HG03432 (cell line): ENCODE measurements at regions not wholly inside any gene's neighbourhood (a gene's known extent, or its start where the extent isn't known, plus 50 kb on each side); places are given as distances from the start of the nearest gene placed in this dataset.
"Not testable (repeated sequence)": the region's sequence is repeated elsewhere in the genome, so short reads cannot be mapped to it uniquely, and the experiment has no call there.

ENCODE experiments used
- ATAC-seq: cut with Tn5 transposase; IDR thresholded peaks from one replicate; pipeline ENCODE4 v1.9.1; 2021; ENCODE audit warnings: mild to moderate bottlenecking, moderate library complexity; ENCODE audit not compliant: unreplicated experiment

DNA sequence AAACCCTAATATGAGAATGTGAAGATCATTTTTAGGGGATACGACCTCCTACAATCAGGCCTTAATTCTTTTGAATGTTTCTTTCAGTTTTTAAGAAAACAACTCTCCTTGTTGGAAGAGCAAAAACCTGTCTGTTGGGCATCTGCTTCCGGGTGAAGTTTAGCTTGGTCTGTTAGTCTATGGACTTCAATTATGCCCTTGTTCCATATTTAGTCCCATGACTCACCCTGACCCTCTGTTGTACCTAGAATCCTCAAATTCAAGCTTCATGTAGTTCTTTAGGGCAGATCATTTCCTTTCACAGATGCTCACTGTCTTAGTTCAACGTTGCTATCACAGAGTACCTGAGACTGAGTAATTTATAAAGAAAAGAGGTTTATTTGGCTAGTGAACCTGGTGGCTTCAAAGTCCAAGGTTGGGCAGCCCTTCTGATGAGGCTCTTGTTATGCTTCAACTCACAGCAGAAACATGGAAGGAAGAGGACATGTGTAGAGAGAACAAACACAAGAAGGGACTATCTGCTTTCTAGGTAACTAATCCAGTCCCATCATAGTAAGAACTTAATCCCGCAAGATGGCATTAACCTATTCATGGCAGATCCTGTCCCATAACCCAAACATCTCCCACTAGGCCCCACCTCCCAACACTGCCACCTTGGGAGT is 82.5 kb upstream of the SERPINE2 start:
- no peak for ATAC-seq

DNA sequence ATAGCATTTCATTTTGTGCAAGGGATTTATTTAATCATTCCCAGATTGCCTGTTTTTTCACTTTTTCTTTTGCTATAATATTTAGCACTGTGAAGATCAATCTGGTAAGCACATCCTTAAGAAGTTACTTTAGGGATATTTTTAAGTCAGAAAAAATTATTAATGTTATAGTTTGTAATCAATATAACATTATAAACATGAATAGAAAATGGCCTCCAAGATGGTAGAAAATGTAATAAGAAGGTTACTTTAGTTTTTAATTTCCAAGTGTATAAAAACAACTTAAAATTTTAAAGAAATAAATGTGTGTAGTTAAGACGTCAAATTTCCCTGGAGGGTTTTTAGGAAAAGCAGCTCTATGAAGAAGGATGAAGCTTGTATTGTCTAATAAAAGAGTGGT is 81.9 kb upstream of the SERPINE2 start:
- ATAC-seq: no peak

DNA sequence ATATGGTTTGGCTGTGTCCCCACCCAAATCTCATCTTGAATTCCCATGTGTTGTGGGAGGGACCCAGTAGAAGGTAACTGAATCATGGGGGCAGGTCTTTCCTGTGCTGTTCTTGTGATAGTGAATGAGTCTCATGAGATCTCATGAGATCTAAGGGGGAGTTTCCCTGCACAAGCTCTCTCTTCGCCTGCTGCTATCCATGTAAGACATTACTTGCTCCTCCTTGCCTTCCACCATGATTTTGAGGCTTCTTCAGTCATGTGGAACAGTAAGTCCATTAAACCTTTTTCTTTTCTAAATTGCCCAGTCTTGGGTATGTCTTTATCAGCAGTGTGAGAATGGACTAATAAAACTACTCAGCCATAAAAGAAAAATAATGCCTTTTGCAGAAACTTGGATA is 80.8 kb upstream of the SERPINE2 start:
- ATAC-seq: not testable (repeated sequence)

DNA sequence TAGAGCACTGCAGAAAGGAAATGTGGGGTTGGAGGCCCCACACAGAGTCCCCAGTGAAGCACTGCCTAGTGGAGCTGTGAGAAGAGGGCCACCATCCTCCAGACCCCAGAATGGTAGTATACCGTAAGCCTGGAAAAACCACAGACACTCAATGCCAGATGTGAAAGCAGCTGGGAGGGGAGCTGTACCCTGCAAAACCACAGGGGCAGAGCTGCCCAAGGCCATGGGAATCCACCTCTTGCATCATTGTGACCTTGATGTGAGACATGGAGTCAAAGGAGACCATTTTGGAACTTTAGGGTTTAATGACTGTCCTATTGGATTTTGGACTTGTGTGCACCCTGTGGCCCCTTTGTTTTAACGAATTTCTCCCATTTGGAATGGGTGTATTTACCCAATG is 75.3 kb upstream of the SERPINE2 start:
- ATAC-seq: no peak

DNA sequence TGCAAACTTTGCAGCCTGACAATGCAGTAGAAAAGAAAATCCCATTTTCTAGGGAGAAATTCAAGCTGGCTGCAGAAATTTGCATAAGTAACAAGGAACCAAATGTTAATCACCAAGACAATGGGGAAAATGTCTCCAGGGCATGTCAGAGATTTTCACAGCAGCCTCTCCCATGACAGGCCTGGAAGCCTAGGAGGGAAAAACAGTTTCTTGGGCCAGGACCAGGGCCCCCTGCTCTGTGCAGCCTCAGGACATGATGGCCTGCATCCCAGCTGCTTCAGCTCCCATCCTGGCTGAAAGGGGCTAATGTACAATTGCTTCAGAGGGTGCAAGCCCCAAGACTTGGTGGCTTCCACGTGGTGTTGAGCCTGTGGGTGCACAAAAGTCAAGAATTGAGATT is 74.8 kb upstream of the SERPINE2 start:
- not testable (repeated sequence) for ATAC-seq

DNA sequence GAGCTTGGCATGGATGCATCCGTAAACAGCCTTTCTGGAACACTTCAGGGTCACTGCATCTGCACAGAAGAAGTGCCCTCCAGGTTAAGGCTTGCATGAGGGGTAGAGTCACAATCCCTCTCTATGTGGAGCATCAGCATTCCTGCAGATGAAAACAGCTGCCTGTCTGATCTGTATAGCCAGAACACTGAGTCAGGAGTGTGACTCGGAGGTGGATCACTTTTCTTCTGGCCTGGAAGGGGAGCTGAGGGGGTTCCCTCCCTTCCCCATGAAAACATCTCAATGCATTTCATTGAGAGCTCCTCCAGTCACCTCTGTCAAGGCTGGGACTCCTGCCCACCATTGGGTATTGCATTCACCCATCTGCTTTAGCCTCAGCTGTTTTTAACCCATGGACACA is 72.5 kb upstream of the SERPINE2 start:
- no peak for ATAC-seq

DNA sequence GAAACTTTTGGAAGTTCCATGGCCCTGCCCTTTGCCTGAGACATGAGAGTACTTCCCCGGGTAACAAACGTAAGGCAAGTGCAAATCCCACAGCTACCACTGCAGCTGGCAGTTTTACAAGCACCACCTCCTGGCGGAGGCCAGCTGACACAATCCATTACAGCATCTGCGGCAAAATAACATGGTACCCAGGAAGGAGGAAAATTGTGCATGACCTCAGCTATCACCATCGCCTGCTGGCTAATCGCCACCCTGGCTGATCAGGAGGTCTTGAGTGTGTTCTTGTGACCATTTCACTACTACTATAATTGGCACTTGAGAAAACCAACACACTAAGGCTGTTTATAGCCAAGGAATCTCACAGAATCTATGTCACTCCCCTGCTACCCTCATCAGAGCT is 71.7 kb upstream of the SERPINE2 start:
- ATAC-seq: no peak

DNA sequence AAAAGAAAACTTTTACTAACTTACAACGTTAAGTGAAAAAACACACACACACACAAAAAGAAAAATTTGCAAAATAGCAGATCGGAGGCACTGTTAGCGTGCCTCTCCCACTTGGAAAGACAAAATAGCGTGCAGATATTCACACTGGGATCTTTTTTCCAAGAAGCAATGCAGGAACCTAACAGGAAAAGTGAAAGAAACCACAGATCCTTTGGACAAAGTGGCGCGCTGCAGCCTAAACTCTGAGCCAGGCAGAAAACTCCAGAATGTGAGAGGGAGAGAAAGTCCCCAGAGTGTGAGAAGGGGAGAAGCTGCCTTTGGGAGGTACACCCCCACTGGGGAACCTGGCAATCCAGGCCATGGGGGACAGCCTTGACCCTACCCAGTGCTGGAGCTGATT is 70.7 kb upstream of the SERPINE2 start:
- no peak for ATAC-seq

DNA sequence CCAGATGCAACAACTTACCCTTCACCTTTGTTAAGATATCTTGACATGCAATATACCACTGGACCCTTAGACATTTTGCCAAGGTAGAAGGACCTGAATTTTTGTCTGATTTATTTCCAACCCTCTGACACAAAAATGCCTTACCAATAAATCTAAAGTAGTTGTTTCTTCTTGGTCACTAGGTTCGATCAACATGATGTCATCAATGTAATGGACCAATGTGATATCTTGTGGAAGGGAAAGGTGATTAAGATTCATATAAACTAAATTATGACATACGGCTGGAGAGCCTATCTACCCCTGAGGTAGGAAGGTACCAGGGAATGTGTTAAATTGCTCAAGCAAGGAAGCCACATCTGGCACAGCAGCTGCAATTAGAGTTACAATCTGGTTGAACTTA is 67.7 kb upstream of the SERPINE2 start:
- ATAC-seq: no peak

DNA sequence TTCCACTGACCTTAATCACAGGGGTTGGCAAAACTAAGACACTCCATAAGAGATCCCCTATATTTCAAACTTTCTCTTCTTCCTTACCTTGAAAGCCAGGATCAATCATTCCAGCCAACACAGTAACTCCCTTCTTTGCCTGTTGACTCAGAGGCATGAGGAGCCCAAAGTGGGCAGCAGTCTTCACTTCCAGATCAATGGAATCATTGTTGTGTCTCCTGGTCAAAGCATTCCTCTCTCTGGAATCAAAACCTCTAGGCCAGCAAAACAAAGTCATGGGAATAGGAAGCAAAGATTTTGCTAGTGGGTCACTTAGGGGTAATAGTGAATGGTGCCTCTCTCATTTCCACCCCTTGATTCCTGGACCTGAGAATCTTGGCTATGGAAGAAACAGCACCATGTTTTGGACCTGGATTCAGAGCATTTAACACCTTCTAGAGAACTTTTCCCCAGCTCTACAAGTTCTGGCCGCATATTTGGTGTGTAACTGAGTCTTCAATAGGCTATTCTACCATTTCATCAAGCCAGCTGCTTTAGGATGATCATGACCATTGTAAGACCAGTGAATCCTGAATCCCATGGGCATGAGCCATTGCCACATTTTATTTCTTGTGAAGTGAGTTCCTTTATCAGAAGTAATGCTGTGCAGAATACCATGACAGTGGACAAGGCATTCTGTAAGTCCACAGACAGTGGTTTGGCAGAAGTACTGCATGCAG is 65.7 kb upstream of the SERPINE2 start:
- ATAC-seq: no peak

DNA sequence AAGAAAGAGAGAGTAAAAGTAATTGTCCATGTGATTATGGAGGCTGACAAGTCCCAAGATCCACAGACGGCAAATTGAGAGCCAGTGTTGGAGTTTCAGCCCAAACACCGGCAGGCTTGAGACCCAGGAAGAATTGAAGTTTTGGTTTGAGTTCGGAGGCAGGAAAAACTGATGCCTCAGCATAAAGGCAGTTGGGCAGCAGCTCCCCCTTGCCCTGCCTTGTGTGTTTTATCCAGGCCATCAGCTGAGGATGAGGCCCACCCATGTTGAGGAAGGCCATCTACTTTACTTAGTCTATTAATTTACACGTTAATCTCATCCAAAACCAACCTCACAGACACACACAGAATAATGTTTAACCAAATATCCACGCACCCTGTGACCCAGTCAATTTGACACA is 64.6 kb upstream of the SERPINE2 start:
- no peak for ATAC-seq

DNA sequence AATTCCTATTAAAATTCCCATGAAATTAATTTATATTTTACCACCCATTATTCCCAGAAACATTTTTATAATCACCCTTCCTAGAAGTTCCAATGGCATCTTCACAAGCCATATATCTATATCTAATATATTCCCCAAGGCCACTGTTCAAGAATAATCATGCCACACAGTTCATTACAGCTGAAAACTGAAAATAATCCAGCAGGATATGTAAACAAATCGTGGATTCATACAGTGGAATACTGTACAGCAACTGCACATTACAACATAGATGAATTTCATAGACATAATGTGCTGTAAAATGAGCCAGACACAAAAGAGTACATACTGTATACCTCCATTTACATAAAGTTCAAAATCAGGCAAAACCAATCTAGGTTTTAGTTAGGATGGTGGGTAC is 63.9 kb upstream of the SERPINE2 start:
- no peak for ATAC-seq

DNA sequence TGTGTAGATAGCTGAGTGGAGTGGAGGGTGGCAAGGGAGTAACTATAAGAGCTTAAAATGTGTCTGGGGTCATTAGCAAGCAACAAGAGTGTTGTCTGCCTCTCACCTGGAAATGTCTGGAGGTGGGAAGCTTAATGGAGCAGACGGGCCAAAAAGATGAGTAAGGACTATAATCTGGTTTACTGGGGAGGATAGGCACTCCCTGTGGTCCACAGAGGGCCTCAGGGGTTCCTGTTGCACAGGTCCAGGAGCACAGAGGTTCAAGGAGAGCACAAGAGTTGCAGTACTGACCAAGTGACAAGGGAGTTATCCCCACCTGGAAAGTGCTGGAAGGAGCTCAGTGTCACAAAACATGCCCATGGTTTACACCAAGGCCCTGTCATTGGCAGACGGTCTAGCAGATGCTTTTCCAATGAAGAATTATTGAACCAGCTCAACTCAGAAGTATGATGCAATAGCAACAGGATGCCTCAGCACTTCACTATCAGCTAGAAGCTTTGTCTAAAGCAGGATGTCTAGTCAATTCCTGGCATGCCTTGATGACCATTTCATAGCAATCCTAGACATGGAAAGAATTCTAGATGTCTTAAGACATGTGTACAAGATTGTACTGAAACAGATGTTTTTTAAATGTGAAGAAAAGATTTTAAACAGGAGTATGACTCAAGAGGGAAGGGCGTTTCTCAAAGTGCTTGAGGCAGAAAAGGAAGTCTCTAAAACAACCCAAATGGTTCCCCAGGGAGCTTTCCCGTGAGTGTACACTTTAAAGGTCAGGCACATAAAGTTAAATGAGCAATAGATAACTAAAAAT is 62.9 kb upstream of the SERPINE2 start:
- no peak for ATAC-seq

DNA sequence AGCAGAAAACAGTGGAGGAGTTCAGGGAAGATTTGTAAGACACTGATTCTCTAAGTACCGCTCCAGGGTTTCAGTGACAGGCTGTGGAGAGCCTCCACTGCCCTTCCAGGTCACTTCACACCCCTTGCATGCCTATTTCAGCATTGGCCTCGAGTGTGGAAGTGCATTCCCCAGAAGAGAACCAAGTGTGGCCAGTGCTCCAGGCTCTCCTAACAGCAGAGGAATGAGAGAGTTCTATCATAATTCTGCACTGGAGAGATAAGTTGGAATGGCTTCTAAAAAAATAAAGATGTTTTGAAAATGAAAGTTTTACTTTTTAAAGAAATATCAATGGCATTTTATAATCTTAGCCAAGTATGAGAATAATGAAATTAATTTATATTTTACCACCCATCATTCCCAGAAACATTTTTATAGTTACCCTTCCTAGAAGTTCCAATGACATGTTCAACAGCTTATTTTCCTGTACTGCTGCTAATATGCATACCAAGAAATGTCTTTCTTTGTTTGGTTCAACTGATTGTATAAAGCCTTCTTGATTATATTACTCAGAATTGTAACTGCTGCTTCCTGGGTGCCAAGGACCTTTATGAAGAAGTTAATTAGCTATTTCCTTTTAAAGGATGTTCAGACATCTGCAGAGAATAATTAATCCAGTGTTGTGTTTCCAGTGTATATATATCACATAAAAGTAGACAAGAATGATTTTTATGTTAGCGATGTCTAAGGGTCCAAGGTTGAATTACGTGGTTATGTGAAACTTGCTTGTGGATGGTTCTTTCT is 61.0 kb upstream of the SERPINE2 start:
- ATAC-seq: no peak

DNA sequence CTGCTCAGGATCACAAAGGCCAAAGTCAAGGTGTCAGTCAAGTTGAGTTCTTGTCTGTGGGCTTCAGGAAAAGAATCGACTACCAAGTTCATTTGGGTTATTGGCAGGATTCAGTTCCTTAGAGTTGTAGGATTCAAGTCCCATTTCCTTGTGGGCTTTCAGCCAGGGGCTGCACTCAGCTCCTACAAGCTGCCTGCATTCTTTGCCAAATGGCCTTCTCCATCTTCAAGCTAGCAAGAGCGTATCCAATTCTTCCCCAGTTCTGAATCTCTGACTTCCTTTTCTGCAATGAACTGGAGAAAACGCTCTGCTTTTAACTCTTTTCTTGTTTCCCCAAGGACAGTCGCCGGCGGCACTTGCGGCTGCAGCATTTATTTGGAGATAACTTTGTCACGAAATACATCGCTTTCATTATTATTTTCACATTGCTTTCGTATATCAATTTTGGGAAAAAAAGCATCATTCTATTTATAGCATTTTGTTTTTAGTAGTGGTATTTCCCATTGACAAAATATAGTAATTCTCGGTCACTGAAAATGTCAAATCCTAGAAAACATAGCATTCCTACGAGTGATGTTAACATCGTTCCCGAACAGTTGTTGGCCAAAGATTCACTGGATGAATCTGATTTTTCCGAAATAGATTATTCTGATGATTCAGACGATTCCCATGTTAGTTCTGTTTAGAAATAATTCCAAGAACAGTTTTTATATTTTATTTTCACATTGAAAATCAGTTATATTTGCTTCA is 59.6 kb upstream of the SERPINE2 start:
- no peak for ATAC-seq

DNA sequence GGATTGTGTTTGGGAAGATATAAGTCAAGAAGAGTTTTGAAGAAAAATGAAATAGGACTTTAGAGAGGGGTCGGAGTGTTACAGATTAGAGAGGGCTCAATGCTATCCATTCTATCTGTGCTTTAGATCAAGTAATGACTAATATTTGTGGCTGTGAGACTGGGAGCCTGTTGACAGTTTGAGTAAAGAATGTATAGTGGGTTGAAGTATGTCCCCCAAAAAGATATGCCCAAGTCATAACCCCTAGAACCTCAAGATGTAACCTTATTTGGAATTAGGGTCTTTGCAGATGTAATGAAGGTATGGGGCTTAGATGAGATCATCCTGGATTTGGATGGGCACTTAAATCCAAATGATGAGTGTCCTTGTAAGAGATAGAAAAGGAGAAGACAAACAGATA is 55.3 kb upstream of the SERPINE2 start:
- no peak for ATAC-seq

DNA sequence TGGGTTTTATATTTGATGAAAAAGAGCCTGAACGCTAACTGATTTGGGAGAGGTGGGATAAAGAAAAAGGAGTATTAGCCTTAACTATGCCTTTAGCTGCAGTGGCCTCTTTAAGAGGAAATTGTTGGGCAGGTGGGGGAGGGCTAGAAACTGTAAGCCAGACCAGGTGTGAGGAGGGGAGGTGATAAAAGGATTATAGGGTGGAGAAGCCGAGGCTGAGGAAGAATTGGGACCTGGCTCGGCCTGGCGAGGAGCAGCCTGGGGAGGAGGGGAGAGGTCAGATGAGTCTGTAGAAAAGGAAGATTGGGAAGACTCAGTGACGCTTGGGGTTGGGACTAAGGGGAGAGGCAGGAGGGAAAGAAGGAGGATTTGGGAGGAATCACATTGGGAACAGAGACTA is 52.6 kb upstream of the SERPINE2 start:
- ATAC-seq: not testable (repeated sequence)

DNA sequence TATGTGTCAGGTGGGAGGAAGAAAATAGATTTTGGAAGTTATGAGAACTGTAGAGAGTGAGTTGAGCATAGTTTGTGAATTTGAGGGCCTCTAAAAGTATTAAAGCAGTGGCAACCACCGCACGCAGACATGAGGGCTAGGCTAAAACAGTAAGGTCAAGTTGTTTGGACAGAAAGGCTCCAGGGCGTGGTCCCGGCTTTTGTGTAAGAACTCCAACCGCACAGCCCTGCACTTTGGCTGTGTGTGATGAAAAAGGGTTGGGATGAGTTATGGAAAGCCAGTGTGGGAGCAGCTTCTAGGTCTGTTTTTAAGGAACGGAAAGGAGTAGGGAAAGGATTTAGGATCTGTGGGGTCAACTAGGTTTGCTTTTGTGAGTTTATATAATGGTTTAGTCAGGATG is 50.5 kb upstream of the SERPINE2 start:
- ATAC-seq: not testable (repeated sequence)
